ENCODE measurements at regions not wholly inside any gene's neighbourhood (a gene's known extent, or its start where the extent isn't known, plus 50 kb on each side); places are given as distances from the start of the nearest gene placed in this dataset.

GRCh38 chr21:15130751-15131150 is 66.0 kb upstream of the NRIP1 start:
- no peaks in the 10 kb centered on the region for H3K27me3 ChIP-seq (ENCODE audit: control insufficient read depth in 3 of 3, insufficient read depth in 3 of 3, low read length in 3 of 3)
- no peak overlapping the region for H3K4me3 ChIP-seq (ENCODE audit: low read length in 3 of 3)
- H3K27ac ChIP-seq (ENCODE audit: low read depth, low read length): no peak overlapping the region
- H3K4me1 ChIP-seq (ENCODE audit: control insufficient read depth in 3 of 3, insufficient read depth in 3 of 3, low read length in 3 of 3): peaks cover 4 to 15% (median 9%) of the 10 kb centered on the region in 3 donors
- H3K9me3 ChIP-seq (ENCODE audit: control insufficient read depth in 3 of 3, low read length in 3 of 3): no peaks in the 10 kb centered on the region
- no peak overlapping the region for H3K9ac ChIP-seq (ENCODE audit: low read depth in 1 of 3, low read length in 3 of 3)
- H3K36me3 ChIP-seq (ENCODE audit: control insufficient read depth in 3 of 3, insufficient read depth in 3 of 3, low read length in 3 of 3): no peaks in the 10 kb centered on the region

- H3K36me3 ChIP-seq (ENCODE audit: control insufficient read depth in 3 of 3, insufficient read depth in 3 of 3, low read length in 3 of 3): no peaks in the 10 kb centered on the region
- peaks cover 4% of the 10 kb centered on the region in 3 donors for H3K4me1 ChIP-seq (ENCODE audit: control insufficient read depth in 3 of 3, insufficient read depth in 3 of 3, low read length in 3 of 3)
- no peaks in the 10 kb centered on the region for H3K27me3 ChIP-seq (ENCODE audit: control insufficient read depth in 3 of 3, insufficient read depth in 3 of 3, low read length in 3 of 3)
- no peak overlapping the region for H3K27ac ChIP-seq (ENCODE audit: low read depth, low read length)
- no peak overlapping the region for H3K4me3 ChIP-seq (ENCODE audit: low read length in 3 of 3)
- no peaks in the 10 kb centered on the region for H3K9me3 ChIP-seq (ENCODE audit: control insufficient read depth in 3 of 3, low read length in 3 of 3)
- H3K9ac ChIP-seq (ENCODE audit: low read depth in 1 of 3, low read length in 3 of 3): no peak overlapping the region
Measured at GRCh38 chr21:15132781-15133180, 68.0 kb upstream of the NRIP1 start.

- Histone ChIP-seq H3K9me3 (ENCODE audit: control insufficient read depth in 3 of 3, low read length in 3 of 3) (no peaks in the 10 kb centered on the region), H3K4me3 (ENCODE audit: low read length in 3 of 3) (no peak overlapping the region), H3K36me3 (ENCODE audit: control insufficient read depth in 3 of 3, insufficient read depth in 3 of 3, low read length in 3 of 3) (no peaks in the 10 kb centered on the region), H3K27me3 (ENCODE audit: control insufficient read depth in 3 of 3, insufficient read depth in 3 of 3, low read length in 3 of 3) (no peaks in the 10 kb centered on the region), H3K9ac (ENCODE audit: low read depth in 1 of 3, low read length in 3 of 3) (no peak overlapping the region), H3K27ac (ENCODE audit: low read depth, low read length) (no peak overlapping the region), H3K4me1 (ENCODE audit: control insufficient read depth in 3 of 3, insufficient read depth in 3 of 3, low read length in 3 of 3) (peaks cover 7 to 21% (median 10%) of the 10 kb centered on the region in 3 donors)
Measured at GRCh38 chr21:15134701-15135470, 70.1 kb upstream of the NRIP1 start.

GRCh38 chr21:15135867-15136629 is 71.2 kb upstream of the NRIP1 start:
- Histone ChIP-seq H3K9me3 (ENCODE audit: control insufficient read depth in 3 of 3, low read length in 3 of 3) (no peaks in the 10 kb centered on the region), H3K27me3 (ENCODE audit: control insufficient read depth in 3 of 3, insufficient read depth in 3 of 3, low read length in 3 of 3) (no peaks in the 10 kb centered on the region), H3K4me3 (ENCODE audit: low read length in 3 of 3) (no peak overlapping the region), H3K36me3 (ENCODE audit: control insufficient read depth in 3 of 3, insufficient read depth in 3 of 3, low read length in 3 of 3) (no peaks in the 10 kb centered on the region), H3K4me1 (ENCODE audit: control insufficient read depth in 3 of 3, insufficient read depth in 3 of 3, low read length in 3 of 3) (peaks cover 14 to 30% (median 22%) of the 10 kb centered on the region in 3 donors), H3K9ac (ENCODE audit: low read depth in 1 of 3, low read length in 3 of 3) (no peak overlapping the region), H3K27ac (ENCODE audit: low read depth, low read length) (no peak overlapping the region)

- Histone ChIP-seq H3K36me3 (ENCODE audit: control insufficient read depth in 3 of 3, insufficient read depth in 3 of 3, low read length in 3 of 3) (no peaks in the 10 kb centered on the region), H3K4me3 (ENCODE audit: low read length in 3 of 3) (peak overlapping the region in 2 of 3 donors; percentile 15), H3K9ac (ENCODE audit: low read depth in 1 of 3, low read length in 3 of 3) (no peak overlapping the region), H3K27me3 (ENCODE audit: control insufficient read depth in 3 of 3, insufficient read depth in 3 of 3, low read length in 3 of 3) (no peaks in the 10 kb centered on the region), H3K27ac (ENCODE audit: low read depth, low read length) (no peak overlapping the region), H3K4me1 (ENCODE audit: control insufficient read depth in 3 of 3, insufficient read depth in 3 of 3, low read length in 3 of 3) (peaks cover 20 to 30% (median 25%) of the 10 kb centered on the region in 3 donors), H3K9me3 (ENCODE audit: control insufficient read depth in 3 of 3, low read length in 3 of 3) (no peaks in the 10 kb centered on the region)
Measured at GRCh38 chr21:15138490-15138889, 73.7 kb upstream of the NRIP1 start.

GRCh38 chr21:15139898-15140297 is 75.1 kb upstream of the NRIP1 start:
- no peak overlapping the region for H3K4me3 ChIP-seq (ENCODE audit: low read length in 3 of 3)
- H3K9ac ChIP-seq (ENCODE audit: low read depth in 1 of 3, low read length in 3 of 3): peak overlapping the region in 1 of 3 donors; percentile 18
- H3K4me1 ChIP-seq (ENCODE audit: control insufficient read depth in 3 of 3, insufficient read depth in 3 of 3, low read length in 3 of 3): peaks cover 20 to 30% (median 25%) of the 10 kb centered on the region in 3 donors
- peak overlapping the region; percentile 12 for H3K27ac ChIP-seq (ENCODE audit: low read depth, low read length)
- no peaks in the 10 kb centered on the region for H3K9me3 ChIP-seq (ENCODE audit: control insufficient read depth in 3 of 3, low read length in 3 of 3)
- H3K36me3 ChIP-seq (ENCODE audit: control insufficient read depth in 3 of 3, insufficient read depth in 3 of 3, low read length in 3 of 3): no peaks in the 10 kb centered on the region
- no peaks in the 10 kb centered on the region for H3K27me3 ChIP-seq (ENCODE audit: control insufficient read depth in 3 of 3, insufficient read depth in 3 of 3, low read length in 3 of 3)

GRCh38 chr21:15140321-15141019 is 75.7 kb upstream of the NRIP1 start:
- no peaks in the 10 kb centered on the region for H3K36me3 ChIP-seq (ENCODE audit: control insufficient read depth in 3 of 3, insufficient read depth in 3 of 3, low read length in 3 of 3)
- H3K9ac ChIP-seq (ENCODE audit: low read depth in 1 of 3, low read length in 3 of 3): peak overlapping the region in 2 of 3 donors; percentile 1 to 18
- H3K4me3 ChIP-seq (ENCODE audit: low read length in 3 of 3): no peak overlapping the region
- H3K27ac ChIP-seq (ENCODE audit: low read depth, low read length): peak overlapping the region; percentile 12
- H3K4me1 ChIP-seq (ENCODE audit: control insufficient read depth in 3 of 3, insufficient read depth in 3 of 3, low read length in 3 of 3): peaks cover 20 to 30% (median 25%) of the 10 kb centered on the region in 3 donors
- H3K9me3 ChIP-seq (ENCODE audit: control insufficient read depth in 3 of 3, low read length in 3 of 3): no peaks in the 10 kb centered on the region
- no peaks in the 10 kb centered on the region for H3K27me3 ChIP-seq (ENCODE audit: control insufficient read depth in 3 of 3, insufficient read depth in 3 of 3, low read length in 3 of 3)

- Histone ChIP-seq H3K4me1 (ENCODE audit: control insufficient read depth in 3 of 3, insufficient read depth in 3 of 3, low read length in 3 of 3) (peaks cover 20 to 30% (median 25%) of the 10 kb centered on the region in 3 donors), H3K36me3 (ENCODE audit: control insufficient read depth in 3 of 3, insufficient read depth in 3 of 3, low read length in 3 of 3) (no peaks in the 10 kb centered on the region), H3K4me3 (ENCODE audit: low read length in 3 of 3) (no peak overlapping the region), H3K9me3 (ENCODE audit: control insufficient read depth in 3 of 3, low read length in 3 of 3) (no peaks in the 10 kb centered on the region), H3K9ac (ENCODE audit: low read depth in 1 of 3, low read length in 3 of 3) (no peak overlapping the region), H3K27me3 (ENCODE audit: control insufficient read depth in 3 of 3, insufficient read depth in 3 of 3, low read length in 3 of 3) (no peaks in the 10 kb centered on the region), H3K27ac (ENCODE audit: low read depth, low read length) (no peak overlapping the region)
Measured at GRCh38 chr21:15141261-15141970, 76.6 kb upstream of the NRIP1 start.

- H3K27ac ChIP-seq (ENCODE audit: low read depth, low read length): no peak overlapping the region
- peaks cover 15 to 18% (median 17%) of the 10 kb centered on the region in 3 donors for H3K4me1 ChIP-seq (ENCODE audit: control insufficient read depth in 3 of 3, insufficient read depth in 3 of 3, low read length in 3 of 3)
- H3K4me3 ChIP-seq (ENCODE audit: low read length in 3 of 3): no peak overlapping the region
- H3K9ac ChIP-seq (ENCODE audit: low read depth in 1 of 3, low read length in 3 of 3): no peak overlapping the region
- H3K27me3 ChIP-seq (ENCODE audit: control insufficient read depth in 3 of 3, insufficient read depth in 3 of 3, low read length in 3 of 3): no peaks in the 10 kb centered on the region
- no peaks in the 10 kb centered on the region for H3K36me3 ChIP-seq (ENCODE audit: control insufficient read depth in 3 of 3, insufficient read depth in 3 of 3, low read length in 3 of 3)
- H3K9me3 ChIP-seq (ENCODE audit: control insufficient read depth in 3 of 3, low read length in 3 of 3): no peaks in the 10 kb centered on the region
Measured at GRCh38 chr21:15144026-15144425, 79.2 kb upstream of the NRIP1 start.

Measured in skeletal muscle tissue (tissue), 3 donors.